SK-N-DZ (cell line): ENCODE measurements at regions not wholly inside any gene's neighbourhood (a gene's known extent, or its start where the extent isn't known, plus 50 kb on each side); places are given as distances from the start of the nearest gene placed in this dataset.

Source experiments
- DNase-seq: peaks from one replicate; pipeline ENCODE4 v3.0.0-alpha.2; 2015; ENCODE audit warnings: low spot score

DNA sequence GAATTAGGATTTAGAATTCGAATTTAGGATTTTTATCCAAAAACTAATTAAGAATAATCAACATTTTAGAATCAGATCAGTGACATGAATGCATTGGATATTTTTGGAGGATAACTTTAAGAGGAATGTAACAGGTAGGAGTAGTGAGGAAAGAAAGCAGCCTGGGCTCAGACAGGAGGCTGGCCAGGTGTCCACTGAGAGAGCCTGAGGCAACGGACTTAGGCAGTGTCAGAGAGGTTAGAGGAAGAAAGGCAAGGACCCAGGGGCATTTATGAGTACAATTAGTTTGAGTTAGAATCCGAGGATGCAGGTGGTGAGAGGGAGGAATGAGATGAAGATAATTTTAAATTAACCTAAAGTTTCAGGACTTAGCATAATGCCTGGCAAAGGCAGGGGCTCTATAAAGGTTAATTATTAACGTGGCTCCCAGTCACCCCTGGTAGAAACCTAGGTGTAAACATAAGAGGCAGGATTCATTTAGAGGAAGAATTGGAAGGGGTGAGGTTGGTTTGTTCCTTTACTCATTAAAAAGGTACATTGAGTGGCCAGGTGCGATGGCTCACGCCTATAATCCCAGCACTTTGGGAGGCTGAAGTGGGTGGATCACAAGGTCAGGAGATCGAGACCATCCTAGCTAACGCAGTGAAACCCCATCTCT is 507.1 kb downstream of the TMEM182 start:
- no peak for DNase-seq

DNA sequence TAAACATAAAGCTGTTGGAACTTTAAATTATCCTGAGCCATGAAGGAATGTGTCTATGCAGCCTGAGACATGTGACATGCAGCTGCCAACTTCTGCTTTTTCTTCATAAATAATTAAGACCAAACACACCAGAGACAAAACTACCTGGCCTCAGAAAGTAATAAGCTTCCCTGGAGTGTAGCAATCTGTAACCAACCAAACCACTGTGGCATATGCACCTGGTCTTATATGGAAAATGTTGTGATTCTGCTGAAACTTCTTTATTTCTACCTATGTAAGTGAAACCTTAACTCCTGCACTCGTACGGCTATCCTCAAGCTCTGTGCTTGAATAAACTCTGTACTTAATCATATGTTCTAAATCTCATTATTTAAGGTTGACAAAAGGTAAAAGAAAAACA is 515.0 kb downstream of the TMEM182 start:
- no peak for DNase-seq

DNA sequence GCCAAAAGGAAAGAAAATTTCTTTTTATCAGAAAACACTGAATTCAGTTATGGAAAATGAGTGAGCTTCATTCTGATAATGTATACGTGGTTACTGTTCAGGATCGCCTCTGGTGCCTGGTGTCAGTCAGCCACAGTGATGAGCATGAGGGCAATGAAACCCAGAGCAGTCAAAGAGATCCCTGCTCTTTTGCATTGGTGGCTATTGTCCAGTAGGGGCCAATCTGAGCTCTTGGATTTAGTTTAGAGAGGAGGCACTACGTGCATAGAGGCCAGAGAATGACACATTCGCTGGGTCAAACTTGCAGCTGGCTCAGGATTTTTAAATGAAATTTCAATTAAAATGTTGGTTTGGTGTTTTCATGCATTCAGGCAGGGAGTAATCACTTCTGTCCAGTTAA is 522.9 kb downstream of the TMEM182 start:
- no peak for DNase-seq

DNA sequence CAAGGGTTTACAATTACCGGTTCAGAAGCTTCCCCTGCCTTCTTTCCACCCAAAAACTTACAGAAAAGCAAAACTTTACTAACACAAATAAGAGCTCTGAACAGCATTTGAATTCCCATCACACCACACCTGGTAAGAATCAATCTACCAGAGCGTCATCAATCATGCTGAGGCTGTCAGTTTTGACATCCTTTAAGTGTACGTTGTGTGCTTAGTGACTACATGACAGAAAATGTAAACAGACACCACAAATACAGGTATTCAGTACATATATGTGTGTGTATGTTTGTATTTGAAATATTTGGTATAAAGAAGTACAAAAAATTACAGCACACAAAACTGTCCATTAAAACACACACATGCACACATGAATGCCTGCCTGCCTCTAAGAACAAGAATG is 523.5 kb downstream of the TMEM182 start:
- DNase-seq = no peak

DNA sequence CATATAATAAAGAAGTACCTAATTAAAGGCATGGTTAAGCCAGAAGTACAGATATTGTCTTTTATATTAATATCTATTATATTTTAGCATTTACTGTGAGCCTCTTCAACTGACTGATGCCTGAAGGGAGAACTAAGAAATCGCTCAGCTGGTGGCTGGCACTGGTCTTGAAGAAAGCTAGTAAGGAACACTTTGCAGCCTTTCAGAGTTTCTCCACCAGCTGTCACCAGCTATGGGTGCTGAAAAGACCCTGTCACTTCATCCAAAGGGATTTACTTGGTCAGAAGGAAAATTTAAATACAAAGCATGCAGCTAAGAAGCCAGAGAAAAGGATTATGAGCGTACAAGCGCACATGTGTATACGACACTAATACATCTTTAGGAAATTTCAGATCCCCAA is 525.9 kb downstream of the TMEM182 start:
- DNase-seq = no peak

DNA sequence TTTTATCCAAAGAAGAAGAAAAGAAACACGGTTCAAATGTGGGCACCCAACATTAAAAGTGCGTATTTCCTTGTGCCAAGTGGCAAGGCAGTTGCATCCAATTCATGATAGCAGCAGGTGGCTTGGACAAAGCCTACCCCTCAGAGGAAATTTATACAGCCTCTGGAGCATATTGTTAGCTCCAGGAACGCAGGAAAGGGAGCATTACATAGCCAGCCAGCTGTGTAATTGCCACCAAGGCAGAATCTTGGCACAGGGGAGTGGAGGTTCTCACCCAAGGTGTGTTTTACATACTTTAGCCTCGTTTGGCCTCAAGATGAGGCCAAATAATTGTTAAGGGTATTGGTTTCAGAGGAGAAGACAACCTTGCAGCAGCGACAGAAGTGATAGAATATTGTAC is 526.9 kb downstream of the TMEM182 start:
- DNase-seq = no peak

DNA sequence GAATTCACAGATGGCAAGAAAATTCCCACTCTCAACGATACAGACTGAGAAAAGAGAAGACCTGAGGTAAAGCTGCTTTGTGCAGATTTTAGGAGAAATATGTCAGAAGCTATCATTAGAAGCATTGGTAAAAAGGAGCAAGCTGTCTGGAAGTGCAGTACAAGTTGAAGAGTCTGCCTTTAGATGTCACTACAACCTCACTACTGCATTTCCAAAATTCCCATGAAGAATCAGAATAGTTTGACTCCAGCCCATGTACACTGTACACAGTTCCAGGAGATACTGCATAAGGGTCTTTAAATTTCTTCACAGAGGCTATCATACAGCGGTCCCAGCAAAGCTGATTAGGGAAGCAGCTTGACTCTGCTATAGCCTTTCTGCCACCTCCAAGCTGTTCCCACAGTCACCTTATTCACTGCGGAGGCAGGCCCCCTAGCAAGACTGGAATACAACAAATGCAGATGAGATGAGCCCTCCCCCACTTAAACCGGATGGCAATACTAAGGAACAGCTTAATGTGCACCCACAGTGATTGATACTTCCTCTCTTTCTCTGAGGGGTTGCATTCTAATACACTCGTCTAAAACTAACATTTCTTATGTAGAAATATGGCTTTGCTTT is 527.4 kb downstream of the TMEM182 start:
- DNase-seq = no peak

DNA sequence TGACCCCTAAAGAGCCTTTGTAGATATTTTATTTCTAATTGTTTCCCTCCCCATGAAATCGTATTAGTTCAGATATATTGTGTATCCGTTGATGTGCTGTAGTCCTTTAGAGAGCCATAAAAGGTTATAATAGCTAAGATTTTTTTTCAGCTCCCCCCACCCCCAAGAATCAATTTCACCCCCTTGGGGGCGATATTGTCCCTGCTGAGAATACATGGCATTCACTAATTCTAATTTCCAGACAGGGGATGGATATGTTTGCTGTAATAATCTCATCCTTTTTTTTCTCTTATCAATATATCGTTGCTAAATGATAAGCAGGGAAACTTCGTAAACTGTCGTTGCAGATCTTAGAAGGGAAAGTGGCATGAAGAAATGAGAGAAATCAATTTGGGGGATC is 530.7 kb downstream of the TMEM182 start:
- DNase-seq = no peak

DNA sequence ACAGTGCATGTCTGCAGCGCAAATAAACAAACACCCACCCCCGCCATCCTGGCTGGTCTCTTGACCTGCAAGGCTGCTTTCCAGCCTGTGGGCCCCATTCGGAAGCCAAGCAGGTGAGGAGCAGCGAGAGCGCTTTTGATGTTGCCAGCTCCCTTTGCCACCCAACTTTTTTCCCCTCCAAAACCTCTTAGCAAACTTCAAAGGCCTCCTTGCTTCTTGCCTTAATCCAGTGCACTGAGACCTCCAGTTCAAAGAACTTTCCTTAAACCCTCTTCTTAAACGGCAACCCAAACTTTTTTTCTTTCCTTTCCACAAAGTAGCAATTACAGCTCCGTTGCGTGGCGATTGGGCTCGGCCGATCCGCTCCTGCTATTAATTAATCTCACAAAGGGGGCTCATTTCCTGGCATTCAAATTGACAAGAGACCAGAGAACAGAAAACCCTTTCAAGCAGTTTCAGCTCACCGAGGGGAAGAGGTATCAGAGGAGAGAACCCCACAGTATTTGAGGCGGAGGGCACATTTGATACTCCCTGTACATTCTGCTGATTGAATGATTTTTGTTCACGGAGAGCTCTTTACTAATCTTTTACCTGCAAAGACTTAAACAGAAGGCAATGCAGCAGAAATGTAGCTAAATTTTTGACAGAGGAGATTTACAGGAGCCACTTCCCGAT is 531.4 kb downstream of the TMEM182 start:
- no peak for DNase-seq

DNA sequence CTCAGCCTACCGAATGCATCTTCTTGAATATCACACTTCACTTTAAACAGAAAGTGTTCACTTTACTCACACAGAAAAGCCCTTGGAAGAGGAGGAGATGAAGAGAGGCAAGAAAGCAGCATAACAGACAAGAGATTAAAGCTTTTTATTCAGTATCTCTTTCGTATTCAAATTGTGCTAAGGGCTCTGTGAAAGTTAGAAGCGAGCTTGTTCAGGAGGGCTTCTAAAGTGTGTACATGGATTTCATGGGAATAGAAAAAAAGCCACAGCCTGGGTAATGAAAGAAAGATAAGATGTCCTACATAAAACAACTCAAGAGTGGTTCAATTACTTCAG is 531.9 kb downstream of the TMEM182 start:
- no peak for DNase-seq

DNA sequence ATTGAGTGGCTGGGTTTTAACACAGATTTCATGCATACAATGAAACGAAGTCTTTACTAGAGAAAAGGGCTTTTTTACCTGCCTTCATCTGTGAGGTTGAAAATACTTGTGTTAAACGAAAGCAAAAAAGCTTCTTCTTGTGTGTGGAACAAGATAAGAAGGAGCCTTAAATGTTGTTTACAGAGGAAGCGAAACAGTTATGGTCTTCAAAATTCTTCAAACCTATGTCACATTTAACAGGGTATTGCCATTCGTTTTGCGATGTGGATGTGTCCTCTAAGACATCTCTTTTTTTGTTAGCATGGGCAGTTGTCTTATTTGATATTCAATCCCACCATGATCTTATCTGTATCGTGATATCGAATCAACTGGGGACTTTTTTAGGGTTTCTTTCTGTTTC is 532.6 kb downstream of the TMEM182 start:
- no peak for DNase-seq

DNA sequence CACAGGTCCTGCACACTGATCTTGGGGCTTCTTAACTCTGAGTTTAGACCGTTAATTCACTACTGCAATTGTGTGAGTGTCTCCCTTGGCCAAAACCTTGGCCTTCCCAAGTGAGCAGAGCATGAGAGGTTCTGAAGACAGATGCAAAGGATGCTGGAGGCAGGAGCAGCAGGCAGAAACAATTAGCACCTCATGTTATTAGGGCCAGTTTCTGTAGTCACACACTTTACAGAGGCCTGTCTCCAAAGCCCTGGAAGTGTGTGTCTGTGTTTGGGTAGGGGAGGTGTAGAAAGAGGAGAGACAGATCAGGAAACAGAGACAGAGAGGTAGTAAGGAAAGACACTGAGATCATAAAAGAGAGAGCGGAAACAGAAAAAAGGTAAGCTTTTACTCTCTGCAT is 533.8 kb downstream of the TMEM182 start:
- DNase-seq = no peak

DNA sequence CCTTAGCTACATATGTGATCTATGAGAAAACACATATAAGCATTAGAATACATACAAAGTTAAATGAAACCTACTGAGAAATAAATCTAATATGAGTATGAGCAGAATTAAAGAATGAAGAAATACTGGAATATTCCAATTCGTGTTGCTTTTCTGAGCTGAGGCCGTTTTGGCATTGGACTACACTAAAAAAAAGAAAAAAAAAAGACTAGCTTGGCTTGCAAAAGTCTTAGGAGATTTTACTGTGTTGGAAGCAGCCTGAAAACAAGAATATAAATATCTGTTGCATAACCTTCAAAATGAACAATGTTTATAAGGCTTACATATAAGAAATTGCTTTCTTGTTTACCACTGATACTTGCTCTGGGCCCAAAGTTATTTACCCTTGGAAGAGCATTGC is 562.8 kb downstream of the TMEM182 start:
- no peak for DNase-seq

DNA sequence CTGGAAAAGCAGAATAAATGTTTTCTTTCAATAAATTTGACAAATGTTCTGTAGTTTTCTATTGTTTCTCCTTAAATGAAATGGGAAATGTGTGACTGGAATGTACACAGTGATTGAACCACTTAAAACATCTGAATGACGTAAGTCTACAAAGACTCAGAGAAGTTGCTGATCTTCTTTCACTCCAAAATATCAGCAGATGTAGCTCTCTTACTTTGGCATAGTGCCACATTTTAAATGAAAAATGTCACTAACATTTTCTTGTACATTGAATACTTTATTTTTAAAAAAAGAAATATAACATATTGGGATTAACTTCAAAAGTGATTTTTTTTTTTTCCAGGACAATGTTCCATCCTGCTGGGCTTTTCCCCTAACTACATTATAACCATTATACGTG is 565.6 kb downstream of the TMEM182 start:
- DNase-seq = no peak

DNA sequence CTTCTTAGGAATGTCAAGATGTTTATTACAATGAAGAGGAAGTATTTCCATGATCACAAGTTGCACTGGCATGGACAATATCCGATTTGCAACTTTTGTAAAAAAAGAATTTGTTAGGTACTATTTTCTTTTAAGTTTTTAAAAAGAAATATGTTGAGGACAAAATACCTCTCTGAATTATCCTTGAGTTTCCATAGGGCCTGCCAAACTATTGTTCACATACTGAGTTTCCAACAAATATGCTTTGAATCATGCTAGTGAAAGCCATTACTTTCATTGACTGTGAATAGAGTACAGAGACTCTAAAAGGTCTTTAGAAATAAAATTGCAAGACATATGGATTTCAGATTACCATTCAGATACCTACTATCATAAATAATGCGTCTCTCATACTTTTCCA is 566.1 kb downstream of the TMEM182 start:
- DNase-seq = no peak

DNA sequence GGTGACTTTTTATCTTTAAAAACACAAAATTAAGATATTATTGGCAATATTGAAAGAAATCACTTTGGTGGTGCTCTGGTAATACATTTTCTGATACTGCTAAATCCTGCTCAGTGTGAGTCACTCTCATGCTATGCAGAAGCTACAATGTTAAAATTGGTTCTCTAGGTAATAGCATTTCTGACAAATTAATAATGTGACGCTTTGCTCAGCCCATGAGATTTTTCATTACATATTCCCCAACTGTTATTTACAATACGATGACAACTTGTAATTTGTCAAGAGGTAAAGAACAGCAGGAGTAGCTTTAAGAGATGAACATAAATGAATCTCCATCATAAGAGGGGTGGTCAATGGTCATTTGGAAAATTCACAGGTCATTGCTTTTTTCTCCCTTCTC is 573.6 kb downstream of the TMEM182 start:
- no peak for DNase-seq

DNA sequence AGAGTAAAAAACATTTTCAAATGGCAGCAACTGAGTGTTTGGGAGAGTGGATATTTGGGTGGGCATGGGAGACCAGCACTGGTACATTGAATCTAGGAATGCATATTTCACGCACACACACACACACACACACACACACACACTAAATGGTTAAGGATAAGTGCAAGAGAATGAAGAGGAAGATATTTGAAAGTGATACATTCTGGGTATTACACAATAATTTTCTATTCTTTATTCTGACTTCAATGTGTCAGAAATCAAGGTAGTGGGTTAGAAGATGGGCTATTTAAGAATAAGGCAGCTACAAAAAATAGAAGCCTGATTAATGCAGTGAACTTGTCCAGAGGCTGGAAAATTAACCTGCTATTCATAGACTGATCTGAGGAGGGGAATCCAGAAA is 577.0 kb downstream of the TMEM182 start:
- DNase-seq = no peak

DNA sequence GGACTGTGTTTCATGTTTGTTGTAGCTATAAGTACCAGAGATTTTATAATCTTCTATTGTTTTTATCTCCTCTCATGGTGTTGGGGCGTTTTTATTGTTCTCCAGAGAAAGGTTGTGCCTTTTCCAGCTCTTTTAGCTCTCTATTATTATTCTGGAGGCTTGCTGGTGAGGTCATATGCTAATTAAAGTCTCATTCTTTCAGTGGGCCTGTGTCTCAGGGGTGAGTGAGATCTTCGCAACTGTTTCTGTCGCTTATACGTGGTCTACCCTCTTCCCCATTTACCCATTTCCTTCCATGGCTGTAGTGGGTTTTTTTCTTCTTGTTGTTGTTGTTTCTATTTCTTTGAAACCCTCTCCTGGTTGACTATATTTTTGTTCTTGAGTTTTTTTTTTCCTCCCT is 584.9 kb downstream of the TMEM182 start:
- no peak for DNase-seq

DNA sequence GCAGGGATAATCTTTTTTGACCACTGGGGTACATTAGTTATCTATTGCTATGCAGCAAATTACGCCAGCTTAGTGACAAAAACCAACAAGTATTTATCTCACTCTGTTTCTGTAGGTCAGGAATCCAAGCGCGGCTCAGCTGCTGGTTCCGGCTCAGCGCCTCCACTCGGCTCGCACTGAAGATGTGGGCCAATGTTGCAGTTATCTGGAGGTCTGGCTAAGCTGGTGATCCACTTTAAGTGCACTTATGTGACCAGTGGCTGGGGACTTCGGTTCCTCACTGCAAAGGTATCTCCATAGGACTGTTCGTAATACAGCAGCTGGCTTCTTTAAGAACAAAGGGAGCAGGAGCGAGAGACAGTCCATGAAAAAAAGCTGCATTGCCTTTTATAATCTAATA is 591.9 kb downstream of the TMEM182 start:
- DNase-seq = no peak

DNA sequence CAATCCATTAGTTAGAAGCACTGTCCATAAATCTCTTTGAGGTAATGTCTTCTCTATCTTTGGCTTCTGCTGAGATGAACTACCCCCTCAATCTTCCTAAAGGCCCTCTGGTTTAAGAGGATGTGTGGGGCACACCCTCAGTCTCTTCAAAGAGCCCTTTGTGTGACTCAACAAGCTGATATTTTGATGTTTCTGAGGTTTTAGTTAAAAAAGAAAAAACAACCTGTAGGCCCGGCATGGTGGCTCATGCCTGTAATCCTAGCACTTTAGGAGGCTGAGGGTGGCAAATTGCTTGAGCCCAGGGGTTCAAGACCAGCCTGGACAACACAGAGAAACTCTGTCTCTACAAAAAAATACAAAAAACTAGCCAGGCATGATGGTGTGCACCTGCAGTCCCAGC is 593.5 kb downstream of the TMEM182 start:
- DNase-seq = no peak

DNA sequence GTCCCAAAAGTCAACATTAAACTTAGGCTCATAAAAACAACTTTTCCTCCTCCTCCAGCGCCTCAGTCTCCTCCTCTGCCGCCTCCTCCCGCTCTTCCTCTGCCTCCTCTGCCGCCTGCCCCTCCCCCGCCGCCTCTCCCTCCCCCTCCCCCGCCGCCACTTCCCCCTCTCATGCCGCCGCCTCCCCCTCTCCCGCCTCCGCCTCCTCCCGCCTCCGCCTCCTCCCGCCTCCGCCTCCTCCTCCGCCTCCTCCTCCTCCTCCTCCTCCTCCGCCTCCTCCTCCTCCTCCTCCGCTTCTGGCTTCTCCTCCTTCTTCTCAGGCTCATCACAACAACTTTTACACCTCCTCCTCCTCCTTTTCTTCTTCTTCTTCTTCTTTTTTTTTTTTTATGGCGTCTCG is 599.9 kb downstream of the TMEM182 start:
- DNase-seq = no peak

DNA sequence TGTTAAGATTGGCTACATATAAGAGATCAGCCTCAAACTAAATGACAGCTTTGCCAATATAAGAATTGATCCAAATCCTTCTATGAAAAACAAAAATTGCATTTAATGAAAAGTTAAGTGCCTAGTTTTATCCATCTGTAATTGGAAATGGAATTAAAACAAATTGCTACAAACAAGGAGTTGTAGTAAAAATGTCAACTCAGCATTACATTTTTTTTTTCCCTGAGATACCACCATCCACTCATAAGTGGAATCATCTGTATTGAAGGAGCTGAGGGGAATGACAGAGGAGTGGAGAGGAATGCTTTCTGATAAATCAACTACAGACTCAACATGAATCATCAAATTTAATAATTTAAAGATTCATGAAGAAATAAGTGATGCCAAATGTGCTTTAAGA is 601.8 kb downstream of the TMEM182 start:
- DNase-seq = no peak

DNA sequence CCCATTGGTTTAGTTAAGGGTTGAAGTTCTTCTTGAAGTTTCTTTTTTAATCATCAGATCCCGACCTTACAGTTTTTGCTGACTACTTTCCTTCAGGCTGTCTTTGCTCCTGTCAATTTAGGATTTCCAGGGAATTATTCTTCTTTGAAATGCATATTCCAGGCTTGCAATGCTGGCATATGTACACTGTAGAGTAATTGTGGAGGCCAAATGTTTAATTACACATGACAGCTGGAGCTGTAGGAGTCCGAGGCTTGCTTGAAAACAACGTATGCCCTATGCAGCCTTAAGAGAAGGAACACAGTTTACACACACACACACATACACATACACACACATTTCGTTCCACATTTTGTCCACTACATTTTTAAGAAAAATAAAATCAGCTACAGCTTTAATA is 602.3 kb downstream of the TMEM182 start:
- no peak for DNase-seq

DNA sequence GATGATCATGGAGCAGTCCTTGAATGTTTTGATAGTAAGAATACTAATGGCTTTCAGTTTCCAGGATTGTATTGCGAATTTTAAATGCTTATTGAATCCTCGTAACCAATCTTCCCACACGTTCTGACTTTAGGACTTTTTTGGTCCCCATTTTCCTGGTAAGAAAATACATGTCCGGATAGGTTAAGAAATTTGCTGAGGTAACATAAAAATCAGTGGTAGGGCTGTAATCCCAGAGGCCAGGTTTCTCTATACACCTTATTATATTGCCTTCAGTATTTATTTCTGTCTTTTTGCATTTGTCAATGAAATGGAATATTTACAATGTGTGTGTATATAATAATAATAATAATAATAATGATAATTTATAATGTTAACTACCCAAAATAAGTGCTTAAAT is 603.2 kb downstream of the TMEM182 start:
- DNase-seq = no peak
